WTC11 (cell line): ENCODE measurements at regions not wholly inside any gene's neighbourhood (a gene's known extent, or its start where the extent isn't known, plus 50 kb on each side); places are given as distances from the start of the nearest gene placed in this dataset.

ENCODE experiments used
- ATF3 ChIP-seq: sonication (generic); formaldehyde crosslinking; conservative IDR thresholded peaks from 2 replicates; pipeline ENCODE4 v1.8.1; 2022; ENCODE audit warnings: mild to moderate bottlenecking, missing genetic modification reagents
- ATF6 ChIP-seq: sonication (generic); formaldehyde crosslinking; IDR thresholded peaks from 2 replicates; pipeline ENCODE4 v1.8.1; 2023; ENCODE audit warnings: mild to moderate bottlenecking, missing genetic modification reagents
- CTCF ChIP-seq: fragments of 200-600 bp; IDR thresholded peaks from 2 replicates; pipeline ENCODE4 v1.8.0; 2022; ENCODE audit warnings: antibody characterized with exemption
- E2F1 ChIP-seq: sonication (generic); formaldehyde crosslinking; IDR thresholded peaks from 2 replicates; pipeline ENCODE4 v1.8.0; 2022; ENCODE audit warnings: mild to moderate bottlenecking, missing genetic modification reagents
- E2F4 ChIP-seq: sonication (generic); formaldehyde crosslinking; IDR thresholded peaks from 2 replicates; pipeline ENCODE4 v1.8.1; 2022; ENCODE audit warnings: low read depth, mild to moderate bottlenecking, moderate library complexity, missing genetic modification reagents, borderline replicate concordance
- ESRRA ChIP-seq: sonication (generic); formaldehyde crosslinking; IDR thresholded peaks from 2 replicates; pipeline ENCODE4 v1.8.1; 2022; ENCODE audit warnings: mild to moderate bottlenecking, missing genetic modification reagents, borderline replicate concordance
- IRF1 ChIP-seq: sonication (generic); formaldehyde crosslinking; IDR thresholded peaks from 2 replicates; pipeline ENCODE4 v1.8.0; 2023; ENCODE audit warnings: missing genetic modification reagents
- JUN ChIP-seq: sonication (generic); formaldehyde crosslinking; IDR thresholded peaks from 2 replicates; pipeline ENCODE4 v1.8.0; 2023; ENCODE audit warnings: mild to moderate bottlenecking, missing genetic modification reagents
- MLX ChIP-seq: sonication (generic); formaldehyde crosslinking; IDR thresholded peaks from 2 replicates; pipeline ENCODE4 v1.8.1; 2023; ENCODE audit warnings: mild to moderate bottlenecking, missing genetic modification reagents, moderate library complexity
- NR1H2 ChIP-seq: sonication (generic); formaldehyde crosslinking; IDR thresholded peaks from 2 replicates; pipeline ENCODE4 v1.9.0; 2021; ENCODE audit warnings: mild to moderate bottlenecking, moderate library complexity, missing genetic modification reagents
- SP1 ChIP-seq: sonication (generic); formaldehyde crosslinking; conservative IDR thresholded peaks from 2 replicates; pipeline ENCODE4 v1.8.1; 2022; ENCODE audit warnings: missing genetic modification reagents
- TCF7 ChIP-seq: sonication (generic); formaldehyde crosslinking; IDR thresholded peaks from 2 replicates; pipeline ENCODE4 v1.8.0; 2022; ENCODE audit warnings: mild to moderate bottlenecking, low read depth, missing genetic modification reagents, moderate library complexity
- ZNF138 ChIP-seq: sonication (generic); formaldehyde crosslinking; conservative IDR thresholded peaks from 2 replicates; pipeline ENCODE4 v1.8.1; 2022; ENCODE audit warnings: mild to moderate bottlenecking, moderate library complexity, missing genetic modification reagents

GRCh38 chr12:87897662-87898061, 131.5 kb downstream of the C12orf50 start:
- TF ChIP-seq CTCF (no peak), NR1H2 (CRISPR knock-in tag) (no peak), ATF6 (CRISPR knock-in tag) (no peak), SP1 (CRISPR knock-in tag) (no peak), IRF1 (CRISPR knock-in tag) (no peak), ATF3 (CRISPR knock-in tag) (no peak), ESRRA (CRISPR knock-in tag) (no peak), E2F4 (CRISPR knock-in tag) (no peak), JUN (CRISPR knock-in tag) (no peak), TCF7 (CRISPR knock-in tag) (no peak), E2F1 (no peak), MLX (no peak), ZNF138 (CRISPR knock-in tag) (no peak)
